ENCODE measurements at regions not wholly inside any gene's neighbourhood (a gene's known extent, or its start where the extent isn't known, plus 50 kb on each side); places are given as distances from the start of the nearest gene placed in this dataset.

- TF ChIP-seq, protein P1, sequence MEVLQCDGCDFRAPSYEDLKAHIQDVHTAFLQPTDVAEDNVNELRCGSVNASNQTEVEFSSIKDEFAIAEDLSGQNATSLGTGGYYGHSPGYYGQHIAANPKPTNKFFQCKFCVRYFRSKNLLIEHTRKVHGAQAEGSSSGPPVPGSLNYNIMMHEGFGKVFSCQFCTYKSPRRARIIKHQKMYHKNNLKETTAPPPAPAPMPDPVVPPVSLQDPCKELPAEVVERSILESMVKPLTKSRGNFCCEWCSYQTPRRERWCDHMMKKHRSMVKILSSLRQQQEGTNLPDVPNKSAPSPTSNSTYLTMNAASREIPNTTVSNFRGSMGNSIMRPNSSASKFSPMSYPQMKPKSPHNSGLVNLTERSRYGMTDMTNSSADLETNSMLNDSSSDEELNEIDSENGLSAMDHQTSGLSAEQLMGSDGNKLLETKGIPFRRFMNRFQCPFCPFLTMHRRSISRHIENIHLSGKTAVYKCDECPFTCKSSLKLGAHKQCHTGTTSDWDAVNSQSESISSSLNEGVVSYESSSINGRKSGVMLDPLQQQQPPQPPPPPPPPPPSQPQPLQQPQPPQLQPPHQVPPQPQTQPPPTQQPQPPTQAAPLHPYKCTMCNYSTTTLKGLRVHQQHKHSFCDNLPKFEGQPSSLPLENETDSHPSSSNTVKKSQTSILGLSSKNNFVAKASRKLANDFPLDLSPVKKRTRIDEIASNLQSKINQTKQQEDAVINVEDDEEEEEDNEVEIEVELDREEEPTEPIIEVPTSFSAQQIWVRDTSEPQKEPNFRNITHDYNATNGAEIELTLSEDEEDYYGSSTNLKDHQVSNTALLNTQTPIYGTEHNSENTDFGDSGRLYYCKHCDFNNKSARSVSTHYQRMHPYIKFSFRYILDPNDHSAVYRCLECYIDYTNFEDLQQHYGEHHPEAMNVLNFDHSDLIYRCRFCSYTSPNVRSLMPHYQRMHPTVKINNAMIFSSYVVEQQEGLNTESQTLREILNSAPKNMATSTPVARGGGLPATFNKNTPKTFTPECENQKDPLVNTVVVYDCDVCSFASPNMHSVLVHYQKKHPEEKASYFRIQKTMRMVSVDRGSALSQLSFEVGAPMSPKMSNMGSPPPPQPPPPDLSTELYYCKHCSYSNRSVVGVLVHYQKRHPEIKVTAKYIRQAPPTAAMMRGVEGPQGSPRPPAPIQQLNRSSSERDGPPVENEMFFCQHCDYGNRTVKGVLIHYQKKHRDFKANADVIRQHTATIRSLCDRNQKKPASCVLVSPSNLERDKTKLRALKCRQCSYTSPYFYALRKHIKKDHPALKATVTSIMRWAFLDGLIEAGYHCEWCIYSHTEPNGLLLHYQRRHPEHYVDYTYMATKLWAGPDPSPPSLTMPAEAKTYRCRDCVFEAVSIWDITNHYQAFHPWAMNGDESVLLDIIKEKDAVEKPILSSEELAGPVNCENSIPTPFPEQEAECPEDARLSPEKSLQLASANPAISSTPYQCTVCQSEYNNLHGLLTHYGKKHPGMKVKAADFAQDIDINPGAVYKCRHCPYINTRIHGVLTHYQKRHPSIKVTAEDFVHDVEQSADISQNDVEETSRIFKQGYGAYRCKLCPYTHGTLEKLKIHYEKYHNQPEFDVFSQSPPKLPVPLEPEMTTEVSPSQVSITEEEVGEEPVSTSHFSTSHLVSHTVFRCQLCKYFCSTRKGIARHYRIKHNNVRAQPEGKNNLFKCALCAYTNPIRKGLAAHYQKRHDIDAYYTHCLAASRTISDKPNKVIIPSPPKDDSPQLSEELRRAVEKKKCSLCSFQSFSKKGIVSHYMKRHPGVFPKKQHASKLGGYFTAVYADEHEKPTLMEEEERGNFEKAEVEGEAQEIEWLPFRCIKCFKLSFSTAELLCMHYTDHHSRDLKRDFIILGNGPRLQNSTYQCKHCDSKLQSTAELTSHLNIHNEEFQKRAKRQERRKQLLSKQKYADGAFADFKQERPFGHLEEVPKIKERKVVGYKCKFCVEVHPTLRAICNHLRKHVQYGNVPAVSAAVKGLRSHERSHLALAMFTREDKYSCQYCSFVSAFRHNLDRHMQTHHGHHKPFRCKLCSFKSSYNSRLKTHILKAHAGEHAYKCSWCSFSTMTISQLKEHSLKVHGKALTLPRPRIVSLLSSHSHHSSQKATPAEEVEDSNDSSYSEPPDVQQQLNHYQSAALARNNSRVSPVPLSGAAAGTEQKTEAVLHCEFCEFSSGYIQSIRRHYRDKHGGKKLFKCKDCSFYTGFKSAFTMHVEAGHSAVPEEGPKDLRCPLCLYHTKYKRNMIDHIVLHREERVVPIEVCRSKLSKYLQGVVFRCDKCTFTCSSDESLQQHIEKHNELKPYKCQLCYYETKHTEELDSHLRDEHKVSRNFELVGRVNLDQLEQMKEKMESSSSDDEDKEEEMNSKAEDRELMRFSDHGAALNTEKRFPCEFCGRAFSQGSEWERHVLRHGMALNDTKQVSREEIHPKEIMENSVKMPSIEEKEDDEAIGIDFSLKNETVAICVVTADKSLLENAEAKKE (CRISPR knock-in tag; IDR thresholded peaks at IDR 0.05), result no peak
- TF ChIP-seq ZNF114 (CRISPR knock-in tag; IDR thresholded peaks at IDR 0.05), result no peak
- TF ChIP-seq, protein P2, sequence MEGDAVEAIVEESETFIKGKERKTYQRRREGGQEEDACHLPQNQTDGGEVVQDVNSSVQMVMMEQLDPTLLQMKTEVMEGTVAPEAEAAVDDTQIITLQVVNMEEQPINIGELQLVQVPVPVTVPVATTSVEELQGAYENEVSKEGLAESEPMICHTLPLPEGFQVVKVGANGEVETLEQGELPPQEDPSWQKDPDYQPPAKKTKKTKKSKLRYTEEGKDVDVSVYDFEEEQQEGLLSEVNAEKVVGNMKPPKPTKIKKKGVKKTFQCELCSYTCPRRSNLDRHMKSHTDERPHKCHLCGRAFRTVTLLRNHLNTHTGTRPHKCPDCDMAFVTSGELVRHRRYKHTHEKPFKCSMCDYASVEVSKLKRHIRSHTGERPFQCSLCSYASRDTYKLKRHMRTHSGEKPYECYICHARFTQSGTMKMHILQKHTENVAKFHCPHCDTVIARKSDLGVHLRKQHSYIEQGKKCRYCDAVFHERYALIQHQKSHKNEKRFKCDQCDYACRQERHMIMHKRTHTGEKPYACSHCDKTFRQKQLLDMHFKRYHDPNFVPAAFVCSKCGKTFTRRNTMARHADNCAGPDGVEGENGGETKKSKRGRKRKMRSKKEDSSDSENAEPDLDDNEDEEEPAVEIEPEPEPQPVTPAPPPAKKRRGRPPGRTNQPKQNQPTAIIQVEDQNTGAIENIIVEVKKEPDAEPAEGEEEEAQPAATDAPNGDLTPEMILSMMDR (conservative IDR thresholded peaks at IDR 0.05; ENCODE audit: low read depth in 2 of 2), result no peak
- no peak for TF ChIP-seq JUNB (IDR thresholded peaks at IDR 0.05; ENCODE audit: unreplicated experiment)
- TF ChIP-seq NANOG (IDR thresholded peaks at IDR 0.05; ENCODE audit: borderline replicate concordance), result no peak
- no peak for TF ChIP-seq STAT1 (IDR thresholded peaks at IDR 0.05; ENCODE audit: unreplicated experiment)
- no peak for TF ChIP-seq REST (IDR thresholded peaks at IDR 0.05; ENCODE audit: unreplicated experiment)
- TF ChIP-seq EZH2phosphoT487 (IDR thresholded peaks at IDR 0.05; ENCODE audit: unreplicated experiment), result no peak
- TF ChIP-seq CREB1 (CRISPR knock-in tag; IDR thresholded peaks at IDR 0.05; ENCODE audit: low read depth), result no peak
- TF ChIP-seq POLR2AphosphoS5 (IDR thresholded peaks at IDR 0.05; ENCODE audit: low read depth), result no peak
- no peak for TF ChIP-seq ZNF331 (CRISPR knock-in tag; IDR thresholded peaks at IDR 0.05; ENCODE audit: low read depth)
Observed at GRCh38 chr4:27791640-27792039, 931.0 kb downstream of the STIM2 start (continued).
